HEK293 (cell line): ENCODE measurements at regions not wholly inside any gene's neighbourhood (a gene's known extent, or its start where the extent isn't known, plus 50 kb on each side); places are given as distances from the start of the nearest gene placed in this dataset.

Experiments
- CTCF ChIA-PET: fragments of 350-600 bp; formaldehyde crosslinking; extraction: SDS; loops from one replicate; lab custom pipeline; 2021; ENCODE audit warnings: antibody characterized with exemption; lab: Yijun Ruan, JAX
- POLR2A ChIA-PET: fragments of 300-600 bp; formaldehyde crosslinking; extraction: SDS; loops from one replicate; lab custom pipeline; 2020; ENCODE audit warnings: antibody characterized with exemption, inconsistent platforms; lab: Yijun Ruan, JAX
- H3K27ac ChIP-seq: fragments of 200-500 bp; sonication (Bioruptor generic); 2 replicates; pipeline ENCODE4 v1.5.1; 2014; ENCODE audit warnings: low read depth, low read length, control low read depth, inconsistent platforms; ENCODE audit errors: extremely low read depth
- H3K36me3 ChIP-seq, 2 experiments: fragments of 200-500 bp in 1 of 2; sonication (Bioruptor generic) in 1 of 2; 1 replicate in 1 of 2; 2 replicates in 1 of 2; pipeline ENCODE4 v1.5.1; 2014 to 2017; ENCODE audit warnings: inconsistent platforms in 2 of 2, low read length in 2 of 2; ENCODE audit not compliant: control insufficient read depth in 2 of 2, insufficient read depth in 1 of 2
- H3K4me1 ChIP-seq: fragments of 200-500 bp; sonication (Bioruptor generic); 2 replicates; pipeline ENCODE4 v1.5.1; 2014; ENCODE audit warnings: mild to moderate bottlenecking, low read length, inconsistent platforms; ENCODE audit not compliant: control insufficient read depth, insufficient read depth
- H3K4me3 ChIP-seq: 2 replicates; pipeline ENCODE4 v1.5.1; 2011; ENCODE audit warnings: low read depth, mild to moderate bottlenecking, control low read depth, low read length, moderate library complexity
- H3K9me3 ChIP-seq: fragments of 200-500 bp; sonication (Bioruptor generic); 2 replicates; pipeline ENCODE4 v1.5.1; 2014; ENCODE audit warnings: low read depth, low read length, inconsistent platforms; ENCODE audit not compliant: control insufficient read depth, insufficient read depth
- EGR2 ChIP-seq: fragments of 450-650 bp; formaldehyde crosslinking; IDR thresholded peaks from 2 replicates; pipeline ENCODE4 v1.5.1; 2016; ENCODE audit warnings: low read depth, missing biosample characterization, missing genetic modification characterization
- GLI2 ChIP-seq: fragments of 450-650 bp; formaldehyde crosslinking; IDR thresholded peaks from 2 replicates; pipeline ENCODE4; 2017; ENCODE audit warnings: missing biosample characterization, missing genetic modification characterization, low read depth, borderline replicate concordance
- OVOL3 ChIP-seq: fragments of 450-650 bp; formaldehyde crosslinking; IDR thresholded peaks from 2 replicates; pipeline ENCODE4 v1.5.1; 2016; ENCODE audit warnings: missing biosample characterization, missing genetic modification characterization
- RBAK ChIP-seq: fragments of 450-650 bp; formaldehyde crosslinking; IDR thresholded peaks from 2 replicates; pipeline ENCODE4 v1.5.1; 2016; ENCODE audit warnings: missing biosample characterization, missing genetic modification characterization
- SCRT1 ChIP-seq: fragments of 450-650 bp; formaldehyde crosslinking; IDR thresholded peaks from 2 replicates; pipeline ENCODE4 v1.5.1; 2016; ENCODE audit warnings: missing biosample characterization, missing genetic modification characterization, borderline replicate concordance
- ZBTB20 ChIP-seq: fragments of 450-650 bp; formaldehyde crosslinking; IDR thresholded peaks from 2 replicates; pipeline ENCODE4 v1.5.1; 2016; ENCODE audit warnings: missing biosample characterization, missing genetic modification characterization
- ZBTB44 ChIP-seq: fragments of 450-650 bp; IDR thresholded peaks from 2 replicates; pipeline ENCODE4 v1.5.1; 2018; ENCODE audit warnings: missing biosample characterization, mild to moderate bottlenecking, missing genetic modification characterization
- ZBTB8A ChIP-seq: fragments of 450-650 bp; formaldehyde crosslinking; IDR thresholded peaks from 2 replicates; pipeline ENCODE4 v1.5.1; 2016; ENCODE audit warnings: missing biosample characterization, missing genetic modification characterization
- ZNF140 ChIP-seq: fragments of 450-650 bp; formaldehyde crosslinking; IDR thresholded peaks from 2 replicates; pipeline ENCODE4 v1.5.1; 2016; ENCODE audit warnings: missing biosample characterization, missing genetic modification characterization
- ZNF146 ChIP-seq: fragments of 450-650 bp; formaldehyde crosslinking; IDR thresholded peaks from 2 replicates; pipeline ENCODE4 v1.5.1; 2016; ENCODE audit warnings: missing biosample characterization, missing genetic modification characterization
- ZNF266 ChIP-seq: fragments of 450-650 bp; formaldehyde crosslinking; IDR thresholded peaks from 2 replicates; pipeline ENCODE4 v1.5.1; 2016; ENCODE audit warnings: missing biosample characterization, missing genetic modification characterization, low read depth
- ZNF394 ChIP-seq: fragments of 450-650 bp; formaldehyde crosslinking; IDR thresholded peaks from 2 replicates; pipeline ENCODE4 v1.5.1; 2016; ENCODE audit warnings: missing biosample characterization, missing genetic modification characterization, mild to moderate bottlenecking, moderate library complexity, borderline replicate concordance
- ZNF48 ChIP-seq: fragments of 450-650 bp; formaldehyde crosslinking; IDR thresholded peaks from 2 replicates; pipeline ENCODE4 v1.5.1; 2016; ENCODE audit warnings: missing biosample characterization, missing genetic modification characterization
- ZNF518A ChIP-seq: fragments of 450-650 bp; formaldehyde crosslinking; conservative IDR thresholded peaks from 2 replicates; pipeline ENCODE4 v1.5.1; 2016; ENCODE audit warnings: low read depth, missing biosample characterization, missing genetic modification characterization
- ZNF623 ChIP-seq: fragments of 450-650 bp; formaldehyde crosslinking; IDR thresholded peaks from 2 replicates; pipeline ENCODE4 v1.5.1; 2016; ENCODE audit warnings: missing biosample characterization, missing genetic modification characterization
- ZNF654 ChIP-seq: fragments of 450-650 bp; formaldehyde crosslinking; IDR thresholded peaks from 2 replicates; pipeline ENCODE4 v1.5.1; 2016; ENCODE audit warnings: low read depth, missing biosample characterization, missing genetic modification characterization
- TF ChIP-seq, protein P1 (sequence below): fragments of 450-650 bp; formaldehyde crosslinking; IDR thresholded peaks from 2 replicates; pipeline ENCODE4 v1.5.1; 2016; ENCODE audit warnings: missing biosample characterization, missing genetic modification characterization
- TF ChIP-seq, protein P2 (sequence below): fragments of 450-650 bp; formaldehyde crosslinking; IDR thresholded peaks from 2 replicates; pipeline ENCODE4 v1.5.1; 2016; ENCODE audit warnings: missing biosample characterization, missing genetic modification characterization
- TF ChIP-seq, protein P3 (sequence below): fragments of 450-650 bp; formaldehyde crosslinking; IDR thresholded peaks from 2 replicates; pipeline ENCODE4 v1.5.1; 2017; ENCODE audit warnings: missing biosample characterization, missing genetic modification characterization

- TF ChIP-seq ZBTB8A: no peak
- no peak for TF ChIP-seq ZNF394
- TF ChIP-seq, protein P1, sequence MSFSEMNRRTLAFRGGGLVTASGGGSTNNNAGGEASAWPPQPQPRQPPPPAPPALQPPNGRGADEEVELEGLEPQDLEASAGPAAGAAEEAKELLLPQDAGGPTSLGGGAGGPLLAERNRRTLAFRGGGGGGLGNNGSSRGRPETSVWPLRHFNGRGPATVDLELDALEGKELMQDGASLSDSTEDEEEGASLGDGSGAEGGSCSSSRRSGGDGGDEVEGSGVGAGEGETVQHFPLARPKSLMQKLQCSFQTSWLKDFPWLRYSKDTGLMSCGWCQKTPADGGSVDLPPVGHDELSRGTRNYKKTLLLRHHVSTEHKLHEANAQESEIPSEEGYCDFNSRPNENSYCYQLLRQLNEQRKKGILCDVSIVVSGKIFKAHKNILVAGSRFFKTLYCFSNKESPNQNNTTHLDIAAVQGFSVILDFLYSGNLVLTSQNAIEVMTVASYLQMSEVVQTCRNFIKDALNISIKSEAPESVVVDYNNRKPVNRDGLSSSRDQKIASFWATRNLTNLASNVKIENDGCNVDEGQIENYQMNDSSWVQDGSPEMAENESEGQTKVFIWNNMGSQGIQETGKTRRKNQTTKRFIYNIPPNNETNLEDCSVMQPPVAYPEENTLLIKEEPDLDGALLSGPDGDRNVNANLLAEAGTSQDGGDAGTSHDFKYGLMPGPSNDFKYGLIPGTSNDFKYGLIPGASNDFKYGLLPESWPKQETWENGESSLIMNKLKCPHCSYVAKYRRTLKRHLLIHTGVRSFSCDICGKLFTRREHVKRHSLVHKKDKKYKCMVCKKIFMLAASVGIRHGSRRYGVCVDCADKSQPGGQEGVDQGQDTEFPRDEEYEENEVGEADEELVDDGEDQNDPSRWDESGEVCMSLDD (tag by site-specific recombination): no peak
- TF ChIP-seq GLI2 (tag by site-specific recombination): no peak
- no peak for TF ChIP-seq ZNF140 (tag by site-specific recombination)
- TF ChIP-seq, protein P2, sequence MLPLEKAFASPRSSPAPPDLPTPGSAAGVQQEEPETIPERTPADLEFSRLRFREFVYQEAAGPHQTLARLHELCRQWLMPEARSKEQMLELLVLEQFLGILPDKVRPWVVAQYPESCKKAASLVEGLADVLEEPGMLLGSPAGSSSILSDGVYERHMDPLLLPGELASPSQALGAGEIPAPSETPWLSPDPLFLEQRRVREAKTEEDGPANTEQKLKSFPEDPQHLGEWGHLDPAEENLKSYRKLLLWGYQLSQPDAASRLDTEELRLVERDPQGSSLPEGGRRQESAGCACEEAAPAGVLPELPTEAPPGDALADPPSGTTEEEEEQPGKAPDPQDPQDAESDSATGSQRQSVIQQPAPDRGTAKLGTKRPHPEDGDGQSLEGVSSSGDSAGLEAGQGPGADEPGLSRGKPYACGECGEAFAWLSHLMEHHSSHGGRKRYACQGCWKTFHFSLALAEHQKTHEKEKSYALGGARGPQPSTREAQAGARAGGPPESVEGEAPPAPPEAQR (tag by site-specific recombination): no peak
- TF ChIP-seq ZNF146 (tag by site-specific recombination): no peak
- TF ChIP-seq SCRT1 (tag by site-specific recombination): no peak
- no peak for TF ChIP-seq OVOL3 (tag by site-specific recombination)
- TF ChIP-seq EGR2 (tag by site-specific recombination): no peak
- no peak for TF ChIP-seq ZNF518A
- no peaks in the 10 kb centered on the region for H3K9me3 ChIP-seq
- ChIA-PET POLR2A (no interaction called here), CTCF (no interaction called here)
- no peaks in the 10 kb centered on the region for H3K4me1 ChIP-seq
- no peak overlapping the region for H3K27ac ChIP-seq
- H3K36me3 ChIP-seq: no peaks in the 10 kb centered on the region
- H3K4me3 ChIP-seq: no peak overlapping the region
Observed at GRCh38 chr6:130524552-130524951, 158.7 kb downstream of the TMEM200A start.

- POLR2A ChIA-PET: no interaction called here
- H3K9me3 ChIP-seq: no peaks in the 10 kb centered on the region
- no peaks in the 10 kb centered on the region for H3K36me3 ChIP-seq
- H3K4me3 ChIP-seq: no peak overlapping the region
- TF ChIP-seq ZBTB20 (tag by site-specific recombination): no peak
- no peak for TF ChIP-seq ZNF48 (tag by site-specific recombination)
- TF ChIP-seq ZNF654 (tag by site-specific recombination): no peak
- TF ChIP-seq, protein P3, sequence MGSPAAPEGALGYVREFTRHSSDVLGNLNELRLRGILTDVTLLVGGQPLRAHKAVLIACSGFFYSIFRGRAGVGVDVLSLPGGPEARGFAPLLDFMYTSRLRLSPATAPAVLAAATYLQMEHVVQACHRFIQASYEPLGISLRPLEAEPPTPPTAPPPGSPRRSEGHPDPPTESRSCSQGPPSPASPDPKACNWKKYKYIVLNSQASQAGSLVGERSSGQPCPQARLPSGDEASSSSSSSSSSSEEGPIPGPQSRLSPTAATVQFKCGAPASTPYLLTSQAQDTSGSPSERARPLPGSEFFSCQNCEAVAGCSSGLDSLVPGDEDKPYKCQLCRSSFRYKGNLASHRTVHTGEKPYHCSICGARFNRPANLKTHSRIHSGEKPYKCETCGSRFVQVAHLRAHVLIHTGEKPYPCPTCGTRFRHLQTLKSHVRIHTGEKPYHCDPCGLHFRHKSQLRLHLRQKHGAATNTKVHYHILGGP (tag by site-specific recombination): no peak
- no peak for TF ChIP-seq ZBTB44
- no peak for TF ChIP-seq ZNF266 (tag by site-specific recombination)
- TF ChIP-seq OVOL3 (tag by site-specific recombination): no peak
- TF ChIP-seq ZNF623 (tag by site-specific recombination): no peak
- no peak for TF ChIP-seq RBAK (tag by site-specific recombination)
- no peak overlapping the region for H3K27ac ChIP-seq
- no peaks in the 10 kb centered on the region for H3K4me1 ChIP-seq
- CTCF ChIA-PET: no interaction called here
Observed at GRCh38 chr6:130525408-130525807, 159.6 kb downstream of the TMEM200A start.
